GM11168 (cell line): ENCODE measurements at regions not wholly inside any gene's neighbourhood (a gene's known extent, or its start where the extent isn't known, plus 50 kb on each side); places are given as distances from the start of the nearest gene placed in this dataset.
"Not testable (repeated sequence)": the region's sequence is repeated elsewhere in the genome, so short reads cannot be mapped to it uniquely, and the experiment has no call there.

Experiments
- in situ Hi-C: fragments of 300-500 bp; cut with MboI; formaldehyde crosslinking; loops from one replicate; pipeline ENCODE4 v1.12.0; 2022; ENCODE audit warnings: low sequenced_read_pairs; ENCODE audit not compliant: unreplicated experiment

DNA sequence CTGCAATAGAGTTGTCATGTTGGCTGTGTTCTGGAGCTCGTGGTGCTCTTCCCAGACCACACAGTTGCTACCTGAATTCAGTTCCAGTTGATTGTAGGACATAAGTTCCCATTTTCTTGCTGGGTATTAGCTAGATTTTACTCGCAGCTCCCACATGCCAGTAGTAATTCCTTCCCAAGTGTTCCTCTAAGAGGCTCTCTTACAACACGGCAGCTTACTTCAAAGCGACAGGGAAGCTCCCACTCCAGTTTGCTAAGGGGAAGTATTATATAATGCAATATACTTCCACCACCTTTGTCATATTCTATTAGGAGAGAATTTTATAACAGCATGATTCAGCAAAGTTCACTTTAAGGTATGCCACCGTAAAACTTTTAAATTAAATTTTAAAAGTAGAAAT is 623.0 kb downstream of the SLCO4C1 start:
- in situ Hi-C loops = no loop called here

DNA sequence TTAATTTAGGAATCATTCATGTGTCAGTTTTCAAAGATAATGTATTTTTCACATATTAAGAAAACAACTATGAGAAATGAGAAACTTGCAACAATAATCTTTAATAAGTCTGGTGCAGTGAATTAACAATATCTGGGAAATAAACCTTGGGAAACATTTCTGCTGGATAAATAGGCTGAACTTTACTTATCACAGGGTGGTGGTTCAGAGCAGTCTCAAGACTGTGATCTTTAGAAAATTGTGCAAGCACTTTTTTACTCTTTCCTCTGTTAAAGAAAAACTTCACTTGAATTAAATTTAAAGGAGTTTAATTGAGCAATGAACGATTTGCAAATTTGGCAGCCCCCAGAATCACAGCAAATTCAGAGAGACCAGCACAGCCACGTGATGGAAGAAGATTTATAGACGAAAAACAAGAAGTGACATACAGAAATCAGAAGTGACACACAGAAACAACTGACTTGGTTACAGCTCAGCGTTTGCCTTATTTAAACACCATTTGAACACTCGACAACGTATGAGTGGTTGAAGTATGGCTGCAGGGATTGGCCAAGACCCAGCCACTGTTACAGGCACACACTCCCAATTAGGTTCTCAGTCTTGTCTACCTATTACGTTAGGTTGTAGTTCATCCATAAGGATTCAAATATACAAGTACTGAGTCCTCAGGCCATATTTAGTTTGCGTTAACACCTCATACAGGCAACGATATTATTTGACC is 631.9 kb downstream of the SLCO4C1 start:
- in situ Hi-C loops = no loop called here

DNA sequence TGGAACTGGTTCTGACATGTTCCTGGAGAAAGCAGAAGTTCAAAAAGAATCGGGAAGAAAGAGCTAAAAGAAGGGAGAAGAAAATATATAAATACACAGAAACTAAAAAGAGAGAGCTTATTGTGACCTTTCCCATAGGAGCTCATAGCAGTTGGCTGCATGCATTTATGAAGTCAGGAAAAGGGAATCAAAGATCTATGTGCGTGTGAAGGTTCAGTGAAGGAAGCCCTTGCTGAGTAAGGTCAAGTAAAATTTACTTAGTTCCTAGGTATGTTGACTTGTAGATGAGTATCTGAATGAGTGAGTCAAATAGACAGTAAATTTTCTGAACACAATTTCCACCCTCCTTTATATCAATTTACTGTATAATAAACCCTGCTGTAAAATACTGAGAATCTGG is 632.5 kb downstream of the SLCO4C1 start:
- in situ Hi-C loops = no loop called here

DNA sequence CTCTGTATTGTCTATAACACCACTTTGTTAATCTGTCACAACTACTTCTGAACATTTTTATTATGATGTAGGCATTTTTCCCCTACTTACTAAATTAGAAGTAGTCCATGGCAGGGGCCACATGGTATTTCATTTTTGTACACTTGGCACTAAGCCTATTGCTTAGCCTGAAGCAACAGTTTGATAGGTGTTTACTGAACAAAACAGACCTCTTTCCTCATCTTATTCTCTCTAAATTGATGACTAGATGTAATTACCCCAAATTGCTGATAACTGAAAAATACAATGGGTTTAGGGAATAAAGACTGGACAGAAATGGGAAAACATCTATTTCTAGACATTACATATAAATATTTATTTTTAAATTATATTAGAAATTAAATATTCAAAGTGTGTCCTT is 633.8 kb downstream of the SLCO4C1 start:
- in situ Hi-C loops = no loop called here

DNA sequence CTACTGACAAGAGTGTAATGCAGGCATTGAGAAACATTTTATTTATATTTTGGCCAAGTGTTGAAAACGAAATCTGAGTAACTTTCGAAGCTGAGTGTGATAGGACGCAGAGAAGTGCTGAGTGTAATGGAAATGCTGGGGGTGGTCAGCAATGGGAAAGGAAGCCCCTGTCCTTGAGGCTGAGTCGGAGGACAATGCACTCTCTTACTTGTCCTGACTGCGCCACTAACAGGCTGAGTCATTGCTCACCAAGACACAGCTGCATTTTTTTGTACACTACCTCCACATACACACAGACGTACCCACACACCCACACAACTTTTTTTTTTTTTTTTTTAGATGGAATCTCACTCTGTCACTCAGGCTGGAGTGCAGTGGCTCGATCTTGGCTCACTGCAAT is 637.7 kb downstream of the SLCO4C1 start:
- in situ Hi-C loops = no loop called here

DNA sequence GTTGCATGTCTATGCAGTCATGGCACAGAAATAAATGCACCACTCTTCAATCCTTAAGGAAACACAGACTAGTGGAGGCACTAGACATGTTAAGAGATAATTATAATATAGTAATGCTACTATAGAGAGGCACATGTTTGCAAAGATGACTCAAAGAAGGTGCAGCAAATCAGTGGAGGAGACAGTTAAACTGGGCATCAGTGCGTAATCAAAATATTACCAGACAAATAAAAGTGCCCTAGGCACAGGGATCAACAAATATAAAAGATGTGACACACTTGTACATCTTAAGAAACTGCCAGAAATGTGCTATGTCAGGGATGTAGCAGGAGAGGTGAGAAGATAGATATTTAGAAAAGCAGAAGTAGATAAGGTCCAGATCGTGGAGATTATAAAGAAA is 642.1 kb downstream of the SLCO4C1 start:
- in situ Hi-C loops = no loop called here

DNA sequence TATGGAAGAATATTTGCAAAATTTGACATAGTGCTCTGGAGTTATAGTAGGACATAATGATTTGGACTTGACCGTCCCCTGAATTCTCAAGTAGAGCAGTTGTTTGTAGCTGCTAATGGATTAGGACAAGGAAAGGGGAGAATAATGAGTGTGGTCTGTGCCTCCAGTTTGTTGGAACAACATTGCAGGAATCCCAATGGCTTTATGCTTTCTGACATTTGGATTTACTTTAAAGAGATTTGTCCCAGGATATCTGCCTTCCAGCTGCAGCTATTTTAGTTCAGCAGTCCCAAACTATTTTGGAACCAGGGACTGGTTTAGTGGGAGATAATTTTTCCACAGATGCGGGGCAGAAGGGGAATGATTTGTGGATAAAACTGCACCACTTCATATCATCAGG is 648.2 kb downstream of the SLCO4C1 start:
- in situ Hi-C loops = no loop called here

DNA sequence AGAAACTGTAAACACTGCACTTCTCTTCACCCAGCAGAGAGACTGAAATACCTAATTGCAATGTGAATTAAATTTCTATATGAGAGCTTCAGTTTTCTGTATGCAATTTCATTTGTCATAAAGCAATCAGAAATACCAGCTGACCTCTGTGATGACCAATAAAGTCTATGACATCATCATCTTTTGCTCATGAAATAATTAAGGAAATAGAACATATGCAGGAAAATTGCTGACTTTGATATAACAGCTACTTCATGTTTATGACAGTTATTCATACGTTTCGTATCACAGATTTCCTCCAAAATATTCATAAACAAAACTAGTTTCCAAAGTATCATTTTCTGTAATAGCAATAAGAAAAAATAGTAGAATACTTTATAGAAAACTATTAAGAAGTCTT is 652.3 kb downstream of the SLCO4C1 start:
- in situ Hi-C loops = no loop called here

DNA sequence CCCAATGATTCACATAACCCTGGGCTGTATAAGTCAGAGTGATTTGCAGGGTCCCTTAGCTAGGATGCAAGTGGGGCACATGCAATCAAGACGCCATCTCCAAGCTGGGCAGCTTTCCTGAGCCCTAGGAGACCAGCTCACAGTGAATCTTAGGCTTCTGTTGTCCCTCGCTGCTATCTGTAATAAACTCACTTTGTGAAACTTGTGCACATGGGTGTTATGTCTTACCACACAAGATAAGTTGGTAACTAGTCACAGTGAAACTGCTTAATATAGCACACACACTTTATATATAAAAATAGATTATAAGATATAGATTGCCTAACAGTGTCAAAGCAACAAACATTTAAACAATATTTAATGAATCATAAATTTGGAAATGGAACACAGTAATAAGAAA is 658.5 kb downstream of the SLCO4C1 start:
- in situ Hi-C loops = no loop called here

DNA sequence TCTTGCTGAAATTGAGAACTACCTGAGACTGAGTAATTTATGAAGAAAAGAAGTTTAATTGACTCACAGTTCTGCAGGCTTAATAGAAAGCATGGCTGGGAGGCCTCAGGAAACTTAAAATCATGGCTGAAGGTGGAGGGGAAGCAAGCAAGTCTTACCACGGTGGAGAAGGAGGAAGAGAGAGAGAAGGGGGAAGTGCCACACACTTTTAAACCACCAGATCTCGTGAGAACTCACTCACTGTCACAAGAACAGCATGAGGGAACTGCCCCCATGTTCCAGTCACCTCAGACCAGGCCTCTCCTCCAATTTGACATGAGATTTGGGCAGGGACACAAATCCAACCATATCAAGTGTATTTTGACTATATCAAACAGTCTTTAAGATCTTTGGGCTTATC is 668.3 kb downstream of the SLCO4C1 start:
- in situ Hi-C loops = not testable (repeated sequence)

DNA sequence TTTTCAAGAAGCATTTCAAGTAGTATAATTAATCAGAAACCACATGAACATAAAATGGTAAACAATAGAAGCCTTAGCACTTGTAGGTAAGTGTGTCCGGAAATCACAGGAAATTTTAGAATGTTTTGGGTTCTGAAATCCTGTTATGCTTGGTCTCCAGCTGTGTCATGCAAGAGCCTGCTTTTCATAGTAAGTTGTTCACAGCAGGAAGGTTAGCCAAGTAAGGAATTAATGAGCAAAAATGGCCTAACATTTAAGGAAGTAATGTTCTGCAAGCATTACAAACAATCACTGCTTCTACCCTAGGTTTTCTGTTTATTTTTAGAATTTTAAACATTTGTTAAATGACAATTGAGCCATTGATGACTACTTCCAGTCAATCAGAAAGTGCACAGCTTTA is 669.5 kb downstream of the SLCO4C1 start:
- in situ Hi-C loops = no loop called here

DNA sequence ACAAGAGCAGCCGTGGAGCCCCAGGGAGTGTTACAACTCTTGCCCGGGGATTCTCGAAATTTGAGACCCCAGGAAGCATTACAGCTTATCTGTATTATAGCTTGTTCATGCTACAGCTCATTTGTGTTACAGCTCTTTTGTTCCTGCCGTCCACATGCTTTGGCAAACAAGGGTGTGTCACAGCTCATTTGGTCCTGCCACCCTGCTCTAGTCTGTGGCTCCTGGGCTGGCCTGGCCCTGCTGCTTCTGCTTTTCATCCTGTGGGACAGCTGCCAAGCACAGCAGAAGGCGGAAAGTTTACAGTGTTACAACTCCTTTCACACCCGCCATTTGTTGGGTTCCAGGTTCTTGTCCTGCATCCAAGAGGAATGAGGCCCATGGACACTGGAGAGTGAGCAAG is 685.0 kb downstream of the SLCO4C1 start:
- in situ Hi-C loops = no loop called here

DNA sequence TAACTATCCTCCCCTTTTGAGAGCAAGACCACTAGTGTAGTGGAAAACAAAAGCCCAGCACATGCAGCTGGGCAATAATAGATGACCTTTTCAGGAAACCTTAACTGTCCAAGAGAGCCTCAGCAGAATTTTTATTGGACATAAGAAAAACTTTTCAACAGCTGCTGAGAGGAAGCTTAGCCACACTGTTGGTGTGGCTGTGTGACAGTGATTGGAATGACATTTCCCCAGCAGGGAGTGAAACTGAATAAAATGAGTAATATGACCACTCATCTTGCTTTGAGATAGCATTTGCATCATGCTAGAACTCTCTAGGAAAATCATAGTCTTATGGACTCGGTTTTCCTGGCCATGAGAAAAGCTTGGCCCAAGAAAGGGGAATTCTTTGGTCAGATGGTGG is 687.8 kb downstream of the SLCO4C1 start:
- in situ Hi-C loops = no loop called here

DNA sequence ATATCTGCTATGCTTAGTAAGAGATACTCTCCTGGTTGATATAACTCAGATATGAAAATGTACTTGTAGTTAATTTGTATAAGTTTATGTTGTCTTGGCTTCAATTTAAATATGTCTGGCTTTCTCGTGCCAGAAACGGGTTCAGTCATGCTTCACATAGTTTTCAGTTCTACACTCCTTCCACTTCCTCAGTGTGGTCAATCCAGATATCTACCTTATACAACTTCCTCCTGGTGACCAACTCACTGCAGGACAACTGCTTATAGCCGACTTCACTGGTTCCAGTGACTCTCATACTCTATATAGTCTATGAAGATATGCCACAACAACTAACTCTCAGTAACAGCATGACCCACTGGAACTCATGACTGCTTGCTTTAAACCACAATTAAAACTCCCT is 690.4 kb downstream of the SLCO4C1 start:
- in situ Hi-C loops = no loop called here

DNA sequence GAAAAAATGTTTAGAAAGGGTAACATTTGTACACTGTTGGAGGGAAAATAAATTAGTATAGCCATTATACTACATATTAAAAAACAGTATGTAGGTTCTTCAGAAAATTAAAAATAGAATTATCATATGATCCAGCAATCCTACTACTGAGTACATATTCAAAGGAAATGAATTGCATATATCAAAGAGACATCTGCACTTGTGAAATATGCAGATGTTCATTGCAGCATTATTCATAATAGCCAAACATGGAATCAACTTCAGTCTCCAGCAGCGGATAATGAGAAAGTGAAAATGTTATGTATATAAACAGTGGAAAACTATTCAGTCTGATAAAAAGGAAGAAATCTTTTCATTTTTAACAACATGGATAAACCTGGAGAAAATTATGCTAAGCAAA is 695.5 kb downstream of the SLCO4C1 start:
- in situ Hi-C loops = no loop called here

DNA sequence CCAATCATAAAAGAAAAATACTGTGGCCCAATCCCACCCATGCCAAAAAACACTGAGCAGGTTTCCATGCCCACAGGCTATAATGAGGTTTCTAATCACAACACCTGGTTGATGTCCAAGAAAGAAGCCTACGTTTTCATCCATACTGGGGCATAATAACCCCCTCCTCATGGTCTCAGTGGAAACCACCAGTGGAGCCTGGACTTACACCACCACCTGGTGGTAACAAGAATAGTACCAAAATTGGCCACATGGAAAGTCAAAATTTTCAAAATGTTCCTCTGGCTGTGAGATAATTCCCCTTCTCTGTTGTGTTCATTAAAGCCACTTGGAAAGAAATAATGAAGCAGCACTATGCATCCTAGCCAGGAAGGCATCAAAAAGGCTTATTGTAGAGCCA is 687.3 kb upstream of the ST8SIA4 start:
- in situ Hi-C loops = no loop called here

DNA sequence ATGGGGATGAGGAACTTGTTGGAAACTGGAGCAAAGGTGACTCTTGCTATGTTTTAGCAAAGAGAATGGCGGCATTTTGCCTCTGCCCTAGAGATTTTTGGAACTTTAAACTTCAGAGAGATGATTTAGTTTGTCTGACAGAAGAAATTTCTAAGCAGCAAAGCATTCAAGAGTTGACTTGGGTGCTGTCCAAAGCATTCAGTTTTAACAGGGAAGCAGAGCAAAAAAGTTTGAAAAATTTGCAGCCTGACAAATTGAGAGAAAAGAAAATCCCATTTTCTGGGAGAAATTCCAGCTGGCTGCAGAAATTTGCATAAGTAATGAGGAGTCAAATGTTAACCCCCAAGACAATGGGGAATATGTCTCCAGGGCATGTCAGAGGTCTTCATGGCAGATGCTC is 682.3 kb upstream of the ST8SIA4 start:
- in situ Hi-C loops = no loop called here

DNA sequence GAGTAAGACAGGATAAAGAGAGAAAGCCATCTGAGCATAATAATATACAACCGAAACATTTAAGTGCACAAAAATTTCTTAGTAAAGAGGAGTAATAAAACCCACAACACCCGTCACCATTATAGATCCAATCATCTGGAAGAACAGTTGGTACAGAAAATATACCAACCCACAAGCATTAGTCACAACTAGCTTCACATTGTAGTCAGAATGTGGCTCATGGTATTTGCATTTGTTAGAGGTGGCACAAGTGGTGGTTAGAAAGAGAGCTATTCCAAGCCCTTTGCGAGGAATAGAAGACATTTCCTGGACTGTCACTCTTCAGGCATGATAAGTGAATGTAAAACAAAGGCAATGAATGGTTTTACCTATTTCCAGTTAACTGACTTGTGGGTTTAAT is 677.5 kb upstream of the ST8SIA4 start:
- in situ Hi-C loops = no loop called here

DNA sequence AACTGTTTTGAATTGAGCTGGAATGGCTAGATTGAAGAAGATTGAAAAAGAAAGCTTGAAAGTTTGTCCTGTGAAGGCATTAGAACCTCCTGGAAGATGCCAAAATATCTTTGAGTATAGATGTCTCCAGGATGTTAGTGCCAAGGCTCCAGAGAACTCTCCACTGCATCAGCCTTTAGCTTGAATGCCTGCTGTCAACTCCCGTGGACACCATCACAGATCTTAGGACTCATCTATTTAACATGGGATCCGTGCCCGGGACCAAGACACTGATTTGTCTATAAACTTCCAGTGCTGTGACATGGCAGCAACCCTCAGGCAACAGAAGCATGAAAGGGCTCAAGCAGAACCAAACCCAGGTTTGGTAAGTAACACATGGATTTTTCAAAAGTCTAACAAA is 670.9 kb upstream of the ST8SIA4 start:
- in situ Hi-C loops = no loop called here

DNA sequence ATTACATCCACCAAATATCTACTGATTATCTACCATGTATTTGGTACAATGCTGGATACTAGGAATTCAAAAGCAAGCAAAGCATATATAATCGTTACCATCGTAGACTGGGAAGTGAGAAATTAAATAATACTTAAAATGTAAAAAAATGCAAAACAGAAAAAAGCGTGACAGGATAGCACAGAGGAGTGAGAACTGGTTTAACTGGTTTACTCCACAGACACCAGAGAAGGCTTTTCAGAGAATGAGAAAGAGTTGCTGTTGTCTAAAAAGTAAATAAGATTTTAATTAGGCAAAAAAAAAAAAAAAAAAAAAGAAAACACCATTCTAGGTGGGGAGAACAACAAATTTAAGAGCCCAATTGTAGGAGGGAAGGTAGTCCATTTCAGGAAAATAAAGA is 657.9 kb upstream of the ST8SIA4 start:
- in situ Hi-C loops = no loop called here

DNA sequence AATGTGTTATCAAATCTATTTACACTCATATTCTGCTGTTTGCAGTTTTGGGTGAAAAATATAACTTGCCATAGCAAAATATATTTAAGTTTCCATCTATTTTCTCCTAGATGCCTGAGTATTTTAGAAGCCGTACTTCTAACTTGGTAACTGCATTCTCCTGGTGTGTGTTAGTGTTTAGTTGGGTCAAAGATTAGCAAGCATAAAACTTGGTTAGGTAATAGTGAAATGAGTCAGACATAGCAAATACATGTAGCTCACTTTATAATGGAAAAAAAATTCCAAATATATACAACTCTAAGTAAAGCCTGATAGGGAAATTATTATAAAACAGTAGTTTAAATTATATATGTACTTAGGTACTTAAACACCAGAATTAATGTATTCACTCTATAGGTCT is 640.7 kb upstream of the ST8SIA4 start:
- in situ Hi-C loops = no loop called here

DNA sequence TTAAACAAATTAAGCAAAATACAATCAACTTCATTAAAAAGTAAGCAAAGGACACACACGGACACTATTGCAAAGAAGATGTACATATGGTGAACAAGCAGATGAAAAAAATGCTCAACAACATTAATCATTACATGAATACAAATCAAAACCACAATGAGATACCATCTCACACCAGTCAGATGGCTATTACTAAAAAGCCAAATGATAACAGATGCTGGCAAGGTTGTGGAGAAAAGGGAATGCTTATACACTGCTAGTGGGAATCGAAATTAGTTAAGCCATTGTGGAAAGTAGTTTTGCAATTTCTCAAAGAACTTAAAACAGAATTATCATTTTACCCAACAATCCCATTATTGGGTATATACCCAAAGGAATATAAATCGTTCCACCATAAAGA is 636.2 kb upstream of the ST8SIA4 start:
- in situ Hi-C loops = no loop called here

DNA sequence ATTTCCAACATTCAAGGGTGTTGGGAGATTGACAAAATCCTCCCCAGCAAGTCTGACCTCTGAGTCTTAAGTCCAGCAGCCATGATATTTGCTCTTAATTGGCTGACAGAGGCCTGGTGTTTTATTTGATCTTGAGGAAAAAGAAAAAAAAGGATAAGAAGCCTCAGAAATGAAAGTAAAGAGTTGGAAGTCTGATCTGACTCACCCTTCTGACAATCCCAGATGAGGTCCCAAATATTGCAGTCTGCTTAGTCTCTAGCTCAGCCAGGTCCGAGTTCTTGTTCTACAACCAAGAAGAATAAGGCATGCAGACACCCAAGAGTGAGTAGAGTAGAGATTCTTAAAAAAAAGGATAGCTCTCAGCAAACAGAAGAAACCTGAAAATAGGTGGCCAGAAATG is 632.5 kb upstream of the ST8SIA4 start:
- in situ Hi-C loops = no loop called here
